Activated CD4-positive, alpha-beta T cell treated with anti-CD3 and anti-CD28 coated beads, Interleukin-2, amount 10 ng/mL, durations not matched to agents 7 days and 5 days (primary cell): ENCODE measurements at regions not wholly inside any gene's neighbourhood (a gene's known extent, or its start where the extent isn't known, plus 50 kb on each side); places are given as distances from the start of the nearest gene placed in this dataset.
"Not testable (repeated sequence)": the region's sequence is repeated elsewhere in the genome, so short reads cannot be mapped to it uniquely, and the experiment has no call there.

Experiments
- CTCF ChIA-PET: fragments of 350-600 bp; sonication (Branson Sonifier 250); formaldehyde crosslinking; loops from one replicate; lab custom pipeline; 2021; ENCODE audit warnings: antibody characterized with exemption; lab: Charles Lee
- POLR2A ChIA-PET: fragments of 350-600 bp; sonication (Branson Sonifier 250); formaldehyde crosslinking; loops from one replicate; lab custom pipeline; 2021; ENCODE audit warnings: antibody characterized with exemption; lab: Charles Lee
- DNase-seq: peaks from one replicate; pipeline ENCODE4 v3.0.0-alpha.2; 2020
- H3K27ac Mint-ChIP-seq: one replicate; pipeline ENCODE4 v1.8.0; 2021; ENCODE audit warnings: mild to moderate bottlenecking, moderate library complexity, mixed read lengths
- H3K27me3 Mint-ChIP-seq: one replicate; pipeline ENCODE4 v1.8.0; 2021; ENCODE audit warnings: mixed read lengths
- H3K36me3 Mint-ChIP-seq: one replicate; pipeline ENCODE4 v1.8.0; 2021; ENCODE audit warnings: low read depth, mixed read lengths
- H3K4me1 Mint-ChIP-seq: one replicate; pipeline ENCODE4 v1.8.0; 2021; ENCODE audit warnings: mixed read lengths
- H3K4me3 Mint-ChIP-seq: one replicate; pipeline ENCODE4 v1.8.0; 2021; ENCODE audit warnings: mild to moderate bottlenecking, moderate library complexity, mixed read lengths
- H3K9me3 Mint-ChIP-seq: one replicate; pipeline ENCODE4 v1.8.0; 2021; ENCODE audit warnings: mixed read lengths

DNA sequence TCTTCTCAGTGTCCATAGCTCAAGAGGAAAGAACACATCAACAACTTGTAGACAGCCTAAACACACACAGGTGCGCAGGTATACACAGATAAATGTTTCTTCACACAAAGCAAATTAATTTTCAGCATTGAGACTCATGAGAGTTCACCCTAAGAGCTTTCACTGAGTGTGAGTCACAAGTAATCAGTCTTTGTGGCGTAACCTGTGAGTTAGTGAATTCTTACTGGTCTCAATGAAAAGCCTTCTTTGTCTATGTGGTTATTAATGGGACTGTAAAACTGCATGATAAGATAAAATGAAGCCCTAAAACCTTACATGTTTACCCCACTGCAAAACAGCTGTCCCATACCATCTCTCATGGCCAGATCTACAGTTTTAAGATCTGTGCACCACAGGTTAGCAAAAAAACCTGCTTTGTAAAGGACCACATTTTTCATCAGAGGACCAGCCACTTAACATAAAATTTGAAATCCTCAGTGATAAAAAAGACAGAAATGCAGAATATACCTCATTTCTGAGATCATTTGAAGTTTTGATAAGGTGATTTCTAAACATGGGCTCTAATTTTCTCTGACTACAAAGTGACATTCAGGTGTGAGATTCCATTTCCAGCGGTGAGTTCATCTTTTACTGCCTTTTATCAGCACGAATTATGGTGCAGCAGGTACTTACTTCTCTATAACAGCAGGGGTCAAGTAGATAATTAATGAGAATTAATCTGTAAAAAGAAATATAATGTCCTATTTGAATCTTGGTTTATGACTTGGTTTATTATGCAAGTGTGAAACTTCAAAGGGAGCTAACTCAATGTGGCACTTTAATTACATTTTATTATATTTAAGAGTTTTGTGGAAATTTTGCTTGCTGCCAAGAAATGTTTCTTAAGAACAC is 335.7 kb upstream of the PIK3R1 start:
- Mint-ChIP-seq H3K27ac (no peak overlapping the region), H3K9me3 (no peaks in the 10 kb centered on the region), H3K4me3 (no peak overlapping the region), H3K36me3 (no peaks in the 10 kb centered on the region), H3K27me3 (peaks cover 2% of the 10 kb centered on the region), H3K4me1 (no peaks in the 10 kb centered on the region)
- ChIA-PET CTCF (no interaction called here), POLR2A (no interaction called here)
- no peak for DNase-seq

DNA sequence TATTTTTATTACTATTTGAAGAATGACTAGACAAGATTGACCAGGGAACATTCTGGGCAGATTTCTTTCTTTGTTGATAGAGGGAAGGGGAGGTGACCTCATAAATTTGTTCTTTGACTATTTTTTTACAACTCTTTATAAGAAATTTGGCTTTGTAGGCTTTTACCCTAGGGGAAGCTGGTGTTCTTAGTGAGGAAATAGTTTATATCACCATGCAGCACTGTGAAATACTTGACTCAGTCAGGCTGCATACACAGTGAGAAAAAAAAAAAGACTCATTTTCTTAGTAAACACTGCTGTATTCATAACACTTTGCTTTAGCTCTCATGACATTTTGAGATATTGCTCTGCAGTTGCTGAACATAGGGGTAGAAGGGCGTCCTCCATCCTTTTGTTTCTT is 336.6 kb upstream of the PIK3R1 start:
- DNase-seq: no peak
- no peak overlapping the region for H3K27ac Mint-ChIP-seq
- ChIA-PET CTCF (no interaction called here), POLR2A (no interaction called here)
- H3K27me3 Mint-ChIP-seq: peaks cover 2% of the 10 kb centered on the region
- no peaks in the 10 kb centered on the region for H3K4me1 Mint-ChIP-seq
- no peaks in the 10 kb centered on the region for H3K9me3 Mint-ChIP-seq
- H3K4me3 Mint-ChIP-seq: no peak overlapping the region
- H3K36me3 Mint-ChIP-seq: no peaks in the 10 kb centered on the region

DNA sequence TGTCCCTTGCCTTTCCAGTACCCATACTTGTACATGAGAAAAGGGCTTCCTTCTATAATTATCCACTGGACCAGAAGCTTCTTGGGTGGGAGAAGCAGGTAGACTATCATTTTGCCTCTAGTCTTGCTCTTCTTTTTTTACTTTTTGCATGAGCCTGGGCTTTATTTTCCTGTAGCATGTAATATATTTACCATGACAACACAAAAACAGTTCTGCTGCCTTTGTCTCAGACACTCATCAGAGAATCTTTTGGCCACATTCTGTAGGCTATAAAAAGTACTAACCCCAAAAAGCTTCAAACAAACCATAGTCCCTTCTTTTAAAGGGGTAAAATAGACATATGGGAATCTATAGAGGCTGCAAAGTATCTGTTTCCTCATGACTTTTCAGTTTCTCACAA is 339.2 kb upstream of the PIK3R1 start:
- H3K4me1 Mint-ChIP-seq: no peaks in the 10 kb centered on the region
- DNase-seq: no peak
- POLR2A ChIA-PET: no interaction called here
- H3K27ac Mint-ChIP-seq: no peak overlapping the region
- H3K9me3 Mint-ChIP-seq: no peaks in the 10 kb centered on the region
- CTCF ChIA-PET: no interaction called here
- peaks cover 2% of the 10 kb centered on the region for H3K27me3 Mint-ChIP-seq
- no peaks in the 10 kb centered on the region for H3K36me3 Mint-ChIP-seq
- H3K4me3 Mint-ChIP-seq: no peak overlapping the region

DNA sequence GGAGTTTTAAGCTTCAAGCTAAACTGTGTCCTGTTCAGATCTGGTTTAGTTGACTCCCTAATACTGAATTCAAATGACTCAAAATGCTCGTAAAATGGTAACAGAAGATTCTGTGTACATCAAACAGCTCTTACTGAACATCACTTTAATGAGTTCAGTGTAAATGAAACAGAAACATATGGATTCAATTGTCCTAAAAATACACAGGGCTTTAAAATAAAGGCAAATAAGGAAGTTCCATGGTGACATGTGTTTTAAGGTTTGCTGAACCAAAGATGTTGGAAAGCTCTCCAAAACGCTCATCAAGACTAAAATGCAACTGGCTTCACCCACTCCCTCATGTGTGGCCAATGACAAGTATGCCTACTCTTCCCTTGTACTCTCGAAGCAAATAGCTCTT is 340.0 kb upstream of the PIK3R1 start:
- POLR2A ChIA-PET: no interaction called here
- CTCF ChIA-PET: no interaction called here
- Mint-ChIP-seq H3K9me3 (no peaks in the 10 kb centered on the region), H3K27ac (no peak overlapping the region), H3K4me1 (no peaks in the 10 kb centered on the region), H3K27me3 (peaks cover 2% of the 10 kb centered on the region), H3K4me3 (no peak overlapping the region), H3K36me3 (no peaks in the 10 kb centered on the region)
- DNase-seq: no peak

DNA sequence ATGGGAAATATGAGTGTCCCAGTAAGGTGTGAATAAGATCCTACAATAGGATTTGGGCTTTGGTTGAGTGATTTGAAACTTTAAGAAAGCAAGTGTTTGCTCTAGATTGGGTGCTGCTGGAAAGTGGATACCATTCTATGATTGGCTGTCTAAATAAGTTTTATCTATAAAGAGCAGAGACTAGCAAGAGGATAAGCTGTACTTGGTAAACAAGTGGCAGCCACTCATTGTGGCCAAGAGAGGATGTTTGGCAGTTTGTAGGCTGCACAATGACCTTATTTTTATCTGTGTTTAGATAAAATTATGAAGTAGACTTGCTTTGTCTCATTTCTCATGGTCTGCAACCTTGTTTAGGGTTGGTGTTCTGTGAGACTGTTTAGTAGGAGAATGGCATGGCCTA is 341.6 kb upstream of the PIK3R1 start:
- Mint-ChIP-seq H3K4me3 (no peak overlapping the region), H3K9me3 (no peaks in the 10 kb centered on the region), H3K27me3 (peaks cover 3% of the 10 kb centered on the region), H3K27ac (no peak overlapping the region), H3K4me1 (no peaks in the 10 kb centered on the region), H3K36me3 (no peaks in the 10 kb centered on the region)
- CTCF ChIA-PET: no interaction called here
- DNase-seq: no peak
- POLR2A ChIA-PET: no interaction called here

DNA sequence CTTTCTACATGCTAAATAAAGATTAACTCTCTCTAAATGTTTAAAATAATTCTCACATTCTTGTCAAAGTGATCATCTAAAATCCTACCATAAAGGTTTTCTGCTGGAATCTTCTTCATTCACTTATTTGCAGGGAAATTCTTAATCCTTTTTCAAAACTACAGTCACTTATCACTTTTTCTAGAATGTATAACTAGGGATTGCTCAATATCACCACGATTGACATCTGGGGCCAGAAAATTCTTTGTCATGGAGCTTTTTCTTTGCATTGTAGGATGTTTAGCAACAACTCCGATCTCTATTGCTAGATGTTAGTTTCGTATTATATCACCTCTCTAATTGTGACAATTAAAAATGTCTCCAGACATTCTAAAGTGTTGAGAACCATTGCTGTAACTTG is 344.9 kb upstream of the PIK3R1 start:
- DNase-seq: no peak
- H3K36me3 Mint-ChIP-seq: no peaks in the 10 kb centered on the region
- no peak overlapping the region for H3K4me3 Mint-ChIP-seq
- H3K9me3 Mint-ChIP-seq: no peaks in the 10 kb centered on the region
- CTCF ChIA-PET: no interaction called here
- H3K27me3 Mint-ChIP-seq: peaks cover 4% of the 10 kb centered on the region
- H3K27ac Mint-ChIP-seq: no peak overlapping the region
- no peaks in the 10 kb centered on the region for H3K4me1 Mint-ChIP-seq
- POLR2A ChIA-PET: no interaction called here

DNA sequence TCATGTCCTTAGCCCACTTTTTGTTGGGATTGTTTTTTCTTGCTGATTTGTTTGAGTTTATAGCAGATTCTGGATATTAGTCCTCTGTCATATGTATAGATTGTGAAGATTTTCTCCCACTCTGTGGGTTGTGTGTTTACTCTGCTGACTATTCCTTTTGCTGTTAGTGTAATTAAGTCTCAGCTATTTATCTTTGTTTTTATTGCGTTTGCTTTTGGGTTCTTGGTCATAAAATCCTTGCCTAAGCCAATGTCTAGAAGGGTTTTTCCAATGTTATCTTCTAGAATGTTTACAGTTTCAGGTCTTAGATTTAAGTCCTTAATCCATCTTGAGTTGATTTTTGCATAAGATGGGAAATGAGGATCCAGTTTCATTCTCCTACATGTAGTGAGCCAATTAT is 351.2 kb upstream of the PIK3R1 start:
- POLR2A ChIA-PET, DNase-seq, H3K4me1 Mint-ChIP-seq, CTCF ChIA-PET, H3K27ac Mint-ChIP-seq, H3K27me3 Mint-ChIP-seq, H3K4me3 Mint-ChIP-seq, H3K36me3 Mint-ChIP-seq, H3K9me3 Mint-ChIP-seq: not testable (repeated sequence)

DNA sequence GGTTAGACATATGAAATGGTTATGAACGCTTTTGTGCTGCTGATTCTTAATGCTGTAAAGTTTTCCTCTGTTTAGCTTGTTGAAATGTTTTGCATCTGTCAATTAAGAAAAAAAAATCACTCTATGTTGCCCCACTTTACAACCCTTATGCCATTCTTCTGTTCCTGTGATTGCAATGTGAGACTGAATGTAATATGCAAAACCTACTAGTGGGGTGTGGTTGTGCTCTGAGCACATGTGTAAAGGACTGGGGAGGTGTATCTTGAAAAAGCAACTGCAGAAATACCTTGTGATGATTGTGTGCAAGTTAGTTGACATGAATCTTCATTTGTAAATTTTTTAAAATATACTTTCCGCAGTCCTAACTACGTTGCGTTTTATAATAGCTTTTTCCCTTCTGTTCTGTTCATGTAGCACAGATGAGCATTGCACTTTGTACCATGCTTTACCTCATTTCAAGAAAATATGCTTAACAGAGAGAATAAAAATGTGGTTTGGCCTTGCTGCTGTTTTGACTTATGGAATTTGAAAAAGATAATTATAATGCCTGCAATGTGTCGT is 357.0 kb upstream of the PIK3R1 start:
- H3K36me3 Mint-ChIP-seq: no peaks in the 10 kb centered on the region
- H3K27me3 Mint-ChIP-seq: no peaks in the 10 kb centered on the region
- no peak overlapping the region for H3K4me3 Mint-ChIP-seq
- ChIA-PET CTCF (no interaction called here), POLR2A (no interaction called here)
- no peaks in the 10 kb centered on the region for H3K4me1 Mint-ChIP-seq
- H3K9me3 Mint-ChIP-seq: peaks cover 7% of the 10 kb centered on the region
- no peak overlapping the region for H3K27ac Mint-ChIP-seq
- no peak for DNase-seq

DNA sequence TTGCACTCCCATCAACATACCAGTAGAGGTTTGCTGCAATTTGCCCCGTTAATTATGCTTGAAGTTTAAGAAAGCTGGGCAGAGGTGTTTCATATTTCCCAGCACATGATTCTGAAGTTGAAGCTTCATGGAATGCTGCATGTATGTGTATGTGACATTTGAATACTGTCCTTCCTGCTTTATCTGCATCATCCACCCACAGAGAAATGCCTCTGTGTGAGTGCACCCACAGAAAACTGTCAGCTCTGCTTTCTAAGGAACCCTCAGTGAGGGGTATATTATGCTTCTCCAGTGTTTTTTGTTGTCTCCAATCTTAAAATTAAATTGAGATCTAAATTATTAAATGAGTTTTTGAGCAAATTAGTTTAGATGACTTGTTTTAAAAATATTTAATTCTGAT is 358.1 kb upstream of the PIK3R1 start:
- no peak for DNase-seq

DNA sequence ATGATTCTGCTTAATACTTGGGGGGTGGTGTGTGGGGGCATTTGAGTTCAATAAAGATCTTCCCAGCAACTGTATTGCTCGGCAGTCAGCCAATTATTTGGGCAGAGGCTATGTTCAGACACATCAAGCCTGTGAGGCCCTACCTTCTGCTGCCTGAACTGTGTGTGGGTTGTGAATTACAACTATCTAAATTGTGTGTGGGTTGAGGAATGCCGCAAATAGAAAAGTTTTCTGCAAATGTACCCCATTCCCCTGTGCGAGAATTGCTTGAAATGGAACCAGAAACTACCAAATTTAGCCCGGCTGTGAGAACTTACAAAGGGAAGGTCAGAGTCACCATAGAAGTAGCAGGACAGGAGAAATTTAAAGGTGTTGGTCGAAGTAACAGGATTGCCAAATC is 360.0 kb upstream of the PIK3R1 start:
- H3K4me3 Mint-ChIP-seq: no peak overlapping the region
- POLR2A ChIA-PET: no interaction called here
- CTCF ChIA-PET: no interaction called here

More for the DNA sequence above, 358.1 kb upstream of the PIK3R1 start:
- ChIA-PET CTCF (interaction anchor here (0.6 kb wide), 1 partner anchor 985 kb away, joined by 3 read pairs; no protein-coding TSS in a partner anchor), POLR2A (no interaction called here)
- peaks cover 4% of the 10 kb centered on the region for H3K9me3 Mint-ChIP-seq
- H3K27me3 Mint-ChIP-seq: no peaks in the 10 kb centered on the region
- H3K4me1 Mint-ChIP-seq: no peaks in the 10 kb centered on the region
- no peaks in the 10 kb centered on the region for H3K36me3 Mint-ChIP-seq
- H3K27ac Mint-ChIP-seq: no peak overlapping the region
- H3K4me3 Mint-ChIP-seq: no peak overlapping the region

DNA sequence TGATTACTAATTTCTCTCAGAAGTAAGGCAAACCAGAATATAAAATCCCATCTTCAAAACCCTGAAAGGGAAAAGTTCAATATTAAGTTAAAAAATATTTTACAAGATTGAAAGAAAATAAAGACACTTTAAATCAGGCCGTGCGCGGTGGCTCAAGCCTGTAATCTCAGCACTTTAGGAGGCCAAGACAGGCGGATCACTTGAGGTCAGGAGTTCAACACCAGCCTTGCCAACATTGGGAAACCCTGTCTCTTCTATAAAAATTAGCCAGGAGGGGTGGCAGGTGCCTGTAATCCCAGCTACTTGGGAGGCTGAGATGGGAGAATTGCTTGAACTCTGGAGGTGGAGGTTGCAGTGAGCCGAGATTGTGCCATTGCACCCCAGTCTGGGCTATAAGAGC is 364.6 kb upstream of the PIK3R1 start:
- POLR2A ChIA-PET, DNase-seq, H3K4me3 Mint-ChIP-seq, H3K27me3 Mint-ChIP-seq, H3K9me3 Mint-ChIP-seq, H3K4me1 Mint-ChIP-seq, H3K27ac Mint-ChIP-seq, CTCF ChIA-PET, H3K36me3 Mint-ChIP-seq: not testable (repeated sequence)

More for the DNA sequence above, 360.0 kb upstream of the PIK3R1 start:
- Mint-ChIP-seq H3K9me3 (peaks cover 4% of the 10 kb centered on the region), H3K36me3 (no peaks in the 10 kb centered on the region), H3K27ac (no peak overlapping the region), H3K4me1 (no peaks in the 10 kb centered on the region), H3K27me3 (no peaks in the 10 kb centered on the region)
- no peak for DNase-seq

DNA sequence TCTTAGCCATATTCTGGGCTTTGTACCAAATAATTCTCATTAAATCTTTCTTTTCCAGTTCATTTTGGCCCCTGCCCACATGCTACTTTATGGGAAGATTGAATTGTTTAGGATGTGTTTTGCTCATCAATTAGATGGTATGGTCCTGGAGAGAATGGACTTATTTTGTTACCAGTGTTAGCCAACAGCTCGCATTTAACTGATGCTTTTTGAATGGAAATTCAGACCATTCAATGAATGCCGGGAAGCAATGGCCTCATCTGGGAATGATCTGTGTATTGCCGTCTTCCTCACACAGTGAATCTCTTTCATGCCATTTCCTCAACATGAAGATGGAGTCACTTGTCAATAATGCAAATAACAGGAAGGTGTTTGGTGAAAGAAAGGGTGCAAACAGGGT is 370.6 kb upstream of the PIK3R1 start:
- Mint-ChIP-seq H3K27me3 (peaks cover 3% of the 10 kb centered on the region), H3K36me3 (no peaks in the 10 kb centered on the region), H3K9me3 (no peaks in the 10 kb centered on the region), H3K4me3 (no peak overlapping the region), H3K27ac (no peak overlapping the region), H3K4me1 (no peaks in the 10 kb centered on the region)
- CTCF ChIA-PET: no interaction called here
- POLR2A ChIA-PET: no interaction called here
- no peak for DNase-seq

DNA sequence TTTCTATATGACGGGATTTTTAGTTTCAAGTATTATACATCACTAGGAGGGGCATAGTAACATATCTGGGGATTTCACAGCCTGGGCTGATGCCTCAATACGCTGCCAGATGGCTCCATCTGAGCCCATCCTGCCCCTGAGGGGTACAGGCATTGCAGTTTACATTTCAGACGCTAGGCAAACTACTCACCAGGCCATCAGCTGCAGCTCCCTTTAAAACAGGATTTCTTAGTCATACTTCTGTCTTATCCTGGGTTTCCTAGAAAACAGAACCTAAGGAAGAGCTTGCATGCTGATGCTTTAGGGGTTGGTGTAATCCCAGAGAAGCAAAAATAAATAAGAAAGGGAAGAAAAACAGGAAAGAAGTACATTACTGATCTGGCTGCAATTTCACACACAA is 372.8 kb upstream of the PIK3R1 start:
- Mint-ChIP-seq H3K9me3 (no peaks in the 10 kb centered on the region), H3K27ac (no peak overlapping the region), H3K36me3 (no peaks in the 10 kb centered on the region), H3K27me3 (no peaks in the 10 kb centered on the region), H3K4me3 (no peak overlapping the region), H3K4me1 (no peaks in the 10 kb centered on the region)
- no peak for DNase-seq
- ChIA-PET CTCF (no interaction called here), POLR2A (no interaction called here)

DNA sequence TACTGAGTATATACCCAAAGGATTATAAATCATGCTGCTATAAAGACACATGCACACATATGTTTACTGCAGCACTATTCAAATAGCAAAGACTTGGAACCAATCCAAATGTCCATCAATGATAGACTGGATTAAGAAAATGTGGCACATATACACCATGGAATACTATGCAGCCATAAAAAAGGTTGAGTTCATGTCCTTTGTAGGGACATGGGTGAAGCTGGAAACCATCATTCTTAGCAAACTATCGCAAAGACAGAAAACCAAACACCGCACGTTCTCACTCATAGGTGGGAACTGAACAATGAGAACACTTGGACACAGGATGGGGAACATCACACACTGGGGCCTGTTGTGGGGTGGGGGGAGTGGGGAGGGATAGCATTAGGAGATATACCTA is 378.3 kb upstream of the PIK3R1 start:
- H3K4me3 Mint-ChIP-seq, H3K27ac Mint-ChIP-seq, H3K9me3 Mint-ChIP-seq, H3K4me1 Mint-ChIP-seq, POLR2A ChIA-PET, CTCF ChIA-PET, H3K36me3 Mint-ChIP-seq, H3K27me3 Mint-ChIP-seq, DNase-seq: not testable (repeated sequence)
